Hematopoietic multipotent progenitor cell treated with erythropoietin and hydrocortisone succinate and interleukin-3 and kit ligand, for 17 days (in vitro differentiated cells): ENCODE measurements at regions not wholly inside any gene's neighbourhood (a gene's known extent, or its start where the extent isn't known, plus 50 kb on each side); places are given as distances from the start of the nearest gene placed in this dataset.
"Not testable (repeated sequence)": the region's sequence is repeated elsewhere in the genome, so short reads cannot be mapped to it uniquely, and the experiment has no call there.

Source experiments
- DNase-seq: peaks from one replicate; pipeline ENCODE4 v3.0.0-alpha.2; 2015; ENCODE audit warnings: low spot score

DNA sequence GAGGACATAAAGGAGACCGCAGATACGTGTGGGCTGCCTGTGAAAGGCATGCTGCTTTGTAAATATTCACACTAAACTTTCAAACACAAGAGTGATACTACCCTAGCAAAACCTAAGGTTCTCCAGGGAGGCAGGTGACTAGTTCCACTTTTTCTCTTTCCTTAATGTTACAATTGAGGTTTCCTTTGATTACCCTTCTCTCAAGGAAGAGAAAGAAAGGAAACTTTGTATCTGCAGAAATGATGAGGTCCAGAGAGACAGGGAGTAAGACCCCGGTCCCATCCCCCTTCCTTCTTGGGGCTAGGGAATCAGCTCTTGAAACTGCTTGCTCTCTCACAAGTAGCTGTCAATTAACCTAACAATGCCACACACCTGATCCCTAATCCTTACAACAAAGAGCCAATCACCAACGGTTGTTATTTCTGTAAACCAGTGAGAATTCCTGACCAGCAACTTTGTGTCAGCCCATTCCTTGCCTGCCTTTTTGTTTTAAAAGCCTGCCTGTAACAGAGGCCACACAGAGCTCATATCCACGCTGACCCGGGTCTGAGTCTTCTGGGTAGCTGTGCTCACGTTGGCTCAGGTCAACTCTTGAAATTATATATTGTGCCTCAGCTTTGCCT, 754.8 kb upstream of the FRG1 start:
- DNase-seq, result no peak

- DNase-seq, result no peak
Measured at GRCh38 chr4:189187531-189188052, 753.1 kb upstream of the FRG1 start.

DNA sequence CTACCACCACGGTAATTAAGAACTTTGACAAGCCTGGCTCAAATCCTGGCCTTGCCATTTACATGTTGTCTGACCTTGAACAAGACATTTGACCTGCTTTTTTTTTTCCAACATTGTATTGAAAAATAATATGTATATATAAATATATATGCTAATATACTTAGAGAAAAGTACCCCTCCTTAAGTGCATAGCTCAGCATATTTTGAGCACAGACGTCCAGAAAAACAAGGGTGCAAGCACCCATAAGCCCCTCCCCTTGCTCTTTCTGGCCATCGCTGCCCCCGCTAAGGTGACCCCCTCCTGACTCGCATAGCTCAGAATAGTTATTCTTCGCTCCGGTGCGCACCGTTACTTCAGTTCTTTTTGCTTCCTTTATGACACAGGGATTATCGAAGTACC, 742.0 kb upstream of the FRG1 start:
- DNase-seq, result no peak

- DNase-seq, result no peak
Measured at GRCh38 chr4:189200353-189200752, 740.3 kb upstream of the FRG1 start.

DNA sequence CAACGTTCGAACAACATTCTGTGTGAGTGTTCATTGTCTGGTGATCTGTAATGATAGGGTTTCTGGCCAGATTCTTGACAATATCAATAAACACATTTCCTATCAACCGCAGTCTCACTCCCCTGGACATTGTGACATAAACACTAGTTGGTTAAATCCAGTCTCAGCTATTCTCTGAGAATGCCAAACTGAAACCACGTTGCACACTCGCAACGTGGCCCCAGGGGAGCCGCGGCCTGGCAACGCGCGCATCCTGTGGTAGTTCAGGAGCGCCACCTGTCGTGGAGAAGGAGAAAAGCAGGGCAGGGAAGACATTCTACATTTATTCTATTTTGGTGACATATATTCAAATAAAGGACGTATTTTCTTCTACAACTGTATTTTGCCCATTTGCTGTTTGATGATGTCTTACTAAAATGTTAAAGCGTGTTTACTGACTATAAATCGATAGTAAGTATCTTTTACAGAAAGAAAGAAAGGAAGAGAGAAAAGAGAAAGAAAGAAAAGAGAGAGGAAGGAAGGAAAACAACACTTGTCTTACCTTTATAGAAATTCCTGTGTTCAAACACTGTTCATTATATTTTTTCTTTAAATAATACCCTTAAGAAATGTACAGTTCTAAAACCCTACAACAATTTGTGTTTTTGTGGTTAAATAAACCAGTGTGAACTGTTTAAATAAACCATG, 738.3 kb upstream of the FRG1 start:
- DNase-seq, result no peak

DNA sequence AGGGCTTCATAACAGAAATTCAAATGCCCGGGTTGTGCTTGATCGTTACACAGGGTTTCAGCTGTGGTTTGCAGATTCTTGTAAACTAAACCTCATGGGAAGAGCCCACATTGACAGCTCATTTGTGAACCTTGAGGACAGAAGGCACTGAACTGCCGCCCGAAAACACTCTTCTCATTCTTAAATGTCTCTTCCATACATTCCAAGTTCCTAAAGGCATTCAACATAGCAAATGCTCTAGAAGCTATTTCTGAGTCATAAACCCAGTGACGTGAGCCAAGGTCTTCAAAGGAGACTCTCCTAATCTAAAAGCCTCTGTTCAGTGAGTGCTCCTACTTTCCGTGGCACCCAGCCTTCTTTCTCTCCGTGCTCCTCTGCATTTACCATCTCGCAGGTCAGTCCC, 737.8 kb upstream of the FRG1 start:
- no peak for DNase-seq

DNA sequence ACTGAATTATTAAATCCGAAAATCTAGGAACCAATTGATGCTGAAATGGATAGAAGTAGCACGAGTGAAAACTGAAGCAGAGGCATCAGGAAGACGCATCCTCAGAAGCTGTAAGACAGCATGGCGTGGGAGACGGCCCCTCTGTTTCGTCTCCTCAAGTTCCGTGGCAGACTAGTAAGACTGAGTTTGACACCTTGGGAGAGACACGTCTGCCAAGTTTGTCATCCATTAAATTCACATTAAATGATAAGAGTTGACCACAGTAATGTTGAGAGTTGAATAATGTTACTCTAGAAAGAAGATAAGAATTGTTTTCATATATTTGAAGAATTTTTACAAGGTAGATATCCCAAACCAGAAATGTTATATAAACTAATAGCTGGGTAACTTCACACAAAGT, 736.1 kb upstream of the FRG1 start:
- no peak for DNase-seq

GRCh38 chr4:189206953-189207352, 733.7 kb upstream of the FRG1 start:
- no peak for DNase-seq

DNA sequence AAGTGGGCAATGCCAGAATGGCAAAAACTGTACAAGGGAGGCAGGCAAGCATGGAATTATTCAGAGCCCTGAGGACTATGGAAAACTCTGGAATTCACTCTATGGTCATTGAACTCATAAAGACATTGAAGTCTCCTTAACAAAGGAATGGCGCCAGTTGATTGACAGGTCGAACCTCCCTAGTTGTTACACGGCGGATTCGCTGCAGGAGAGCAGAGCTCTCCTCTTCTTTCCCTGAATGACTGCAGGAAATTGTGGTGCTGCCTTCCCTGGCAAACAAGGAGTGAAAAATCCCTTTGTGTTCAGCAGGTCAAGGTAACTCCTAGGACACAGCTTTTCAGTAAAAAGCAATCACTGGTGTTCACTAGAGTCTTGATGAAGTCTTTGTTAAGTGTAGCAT, 732.8 kb upstream of the FRG1 start:
- DNase-seq, result no peak

DNA sequence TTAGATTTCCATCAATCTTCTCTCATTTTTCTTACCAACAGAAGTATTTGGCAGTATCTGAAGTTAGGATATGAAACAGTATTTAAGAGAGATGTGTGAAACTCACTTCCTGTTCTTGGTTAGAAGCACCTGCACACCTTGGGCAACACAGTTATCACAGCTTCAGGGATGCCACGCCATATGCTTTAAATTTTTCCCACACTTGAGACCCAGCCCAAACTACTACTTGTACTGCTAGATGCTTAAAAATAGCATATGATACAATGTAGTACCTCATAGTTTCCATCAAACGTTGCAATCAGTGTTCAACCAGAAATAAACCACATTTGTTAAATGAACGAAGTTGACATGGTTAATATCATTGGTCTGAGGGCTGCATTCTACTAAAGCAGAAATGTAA, 725.1 kb upstream of the FRG1 start:
- DNase-seq, result no peak

GRCh38 chr4:189221691-189222090, 719.0 kb upstream of the FRG1 start:
- DNase-seq, result no peak

GRCh38 chr4:189228726-189229125, 711.9 kb upstream of the FRG1 start:
- no peak for DNase-seq

DNA sequence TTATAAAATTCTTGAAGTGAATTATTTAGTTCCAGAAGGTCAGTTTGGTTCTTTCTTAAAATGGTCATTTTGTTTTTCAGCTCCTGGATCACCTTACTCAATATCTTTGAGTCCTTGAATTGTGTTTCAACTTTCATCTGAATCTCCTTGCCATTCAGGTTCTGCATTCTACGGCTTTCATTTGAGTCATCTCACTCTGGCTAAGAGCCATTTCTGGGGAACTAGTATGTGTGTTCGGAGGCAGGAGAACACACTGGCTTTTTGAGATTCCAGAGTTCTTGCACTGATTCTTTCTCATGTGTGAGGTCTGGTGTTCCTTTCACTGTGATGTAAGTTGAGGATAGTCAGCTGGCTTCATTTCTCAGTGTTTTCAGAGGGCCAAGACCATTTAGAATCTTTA, 708.4 kb upstream of the FRG1 start:
- no peak for DNase-seq

GRCh38 chr4:189233754-189234153, 706.9 kb upstream of the FRG1 start:
- DNase-seq, result not testable (repeated sequence)

GRCh38 chr4:189234948-189235347, 705.7 kb upstream of the FRG1 start:
- not testable (repeated sequence) for DNase-seq

- DNase-seq, result no peak
Measured at GRCh38 chr4:189235599-189235998, 705.1 kb upstream of the FRG1 start.

- DNase-seq, result not testable (repeated sequence)
Measured at GRCh38 chr4:189236321-189236720, 704.4 kb upstream of the FRG1 start.

DNA sequence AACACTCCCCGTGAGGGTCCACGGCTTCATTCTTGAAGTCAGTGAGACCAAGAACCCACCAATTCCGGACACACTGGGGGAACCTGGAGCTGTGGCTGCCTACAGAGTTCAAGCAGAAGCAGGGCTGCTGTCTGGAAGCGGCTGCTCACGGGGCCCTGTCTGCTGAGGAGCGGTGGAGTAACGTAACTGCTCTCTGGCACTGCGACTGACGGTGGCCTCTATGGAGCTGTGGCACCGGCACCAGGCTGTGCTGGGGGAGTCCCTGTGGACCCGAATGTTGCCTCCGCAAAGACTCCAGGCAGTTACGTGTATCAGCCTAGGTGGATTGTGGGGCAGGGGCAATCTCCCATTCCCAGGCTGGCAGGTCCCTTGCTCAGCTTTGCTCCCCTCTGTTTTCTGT, 703.3 kb upstream of the FRG1 start:
- no peak for DNase-seq

GRCh38 chr4:189255636-189256035, 685.0 kb upstream of the FRG1 start:
- DNase-seq, result no peak

DNA sequence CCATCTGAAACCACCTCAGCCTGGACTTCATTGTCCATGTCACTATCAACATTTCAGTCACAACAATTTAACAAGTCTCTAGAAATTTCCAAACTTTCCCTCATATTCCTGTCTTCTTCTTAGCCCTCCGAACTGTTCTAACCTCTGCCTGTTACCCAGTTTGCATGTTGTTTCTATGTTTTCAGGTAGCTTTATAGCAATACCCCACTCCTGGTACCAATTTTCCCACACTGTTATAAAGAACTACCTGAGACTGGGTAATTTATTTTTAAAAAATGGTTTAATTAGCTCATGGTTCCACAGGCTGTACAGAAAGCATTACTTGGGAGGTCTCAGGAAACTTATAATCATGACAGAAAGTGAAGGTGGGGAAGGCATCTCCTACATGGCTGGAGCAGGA, 679.2 kb upstream of the FRG1 start:
- no peak for DNase-seq

- DNase-seq, result no peak
Measured at GRCh38 chr4:189265515-189265914, 675.2 kb upstream of the FRG1 start.

DNA sequence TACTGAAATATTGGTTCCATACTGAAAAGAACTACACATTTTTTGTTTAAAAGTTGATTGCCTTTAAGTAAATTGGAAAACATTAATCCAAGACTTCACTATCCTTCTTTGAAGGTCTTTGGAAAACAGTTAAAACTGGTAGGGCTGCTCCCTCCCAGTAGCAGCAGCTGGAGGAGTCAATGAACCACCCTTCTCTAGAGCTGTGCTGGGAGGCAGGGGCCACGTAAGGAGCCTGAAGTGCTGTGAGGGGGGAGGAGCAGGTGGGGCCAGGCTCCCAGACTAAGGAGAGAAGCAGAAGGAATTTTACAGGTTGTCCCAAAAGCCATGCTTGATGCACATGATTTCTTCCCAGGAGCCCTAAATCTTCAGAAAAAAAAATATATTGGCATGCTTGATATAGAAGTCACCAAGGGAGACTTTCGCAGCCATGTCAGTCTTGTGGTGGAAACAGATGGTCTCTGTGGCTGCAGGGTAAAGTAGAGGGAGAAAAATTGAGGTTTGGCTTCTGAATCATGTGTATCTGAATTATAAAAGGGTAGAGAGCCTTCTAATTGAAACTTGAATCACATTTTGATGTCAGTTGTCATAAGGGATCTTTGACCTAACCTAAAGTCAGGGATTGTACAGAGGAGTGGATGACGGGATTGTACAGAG, 673.2 kb upstream of the FRG1 start:
- no peak for DNase-seq

DNA sequence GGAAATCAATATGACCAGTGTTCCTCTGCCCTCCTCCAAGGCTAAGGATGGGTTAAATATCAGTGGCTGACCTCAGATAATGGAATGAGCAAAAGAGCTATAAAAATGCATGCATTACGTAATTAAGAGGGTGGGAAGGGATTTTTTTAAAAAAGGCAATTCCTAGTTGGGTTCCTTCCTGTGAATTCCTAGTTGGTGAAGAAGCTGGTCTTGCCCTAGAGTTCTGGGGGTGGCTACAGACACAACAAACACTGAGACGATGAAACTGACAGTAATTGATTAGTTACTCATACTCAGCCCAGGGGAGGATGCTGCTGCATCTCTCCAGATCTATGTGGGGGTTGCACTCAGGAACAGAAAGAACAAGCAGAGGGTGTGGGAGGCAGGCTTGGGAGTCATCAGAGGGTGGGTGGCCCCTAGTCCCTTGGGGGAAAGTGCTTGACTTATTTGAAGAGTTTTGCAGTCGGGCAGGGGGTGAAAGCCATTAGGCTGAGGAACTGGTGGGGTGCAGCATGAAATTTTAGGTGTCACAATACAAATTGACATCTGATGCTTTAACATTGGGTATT, 662.0 kb upstream of the FRG1 start:
- DNase-seq, result no peak
